SU-DHL-6 (cell line): ENCODE measurements at regions not wholly inside any gene's neighbourhood (a gene's known extent, or its start where the extent isn't known, plus 50 kb on each side); places are given as distances from the start of the nearest gene placed in this dataset.

Experiments
- H2AFZ ChIP-seq: fragments of 200-600 bp; sonication (generic); 2 replicates; pipeline ENCODE4 v1.6.1; 2014; ENCODE audit warnings: low read depth, mild to moderate bottlenecking, moderate library complexity, mixed read lengths, antibody characterized with exemption, low read length; ENCODE audit not compliant: severe bottlenecking
- H3F3A ChIP-seq: fragments of 200-600 bp; shearing (Covaris generic); 2 replicates; pipeline ENCODE4 v1.6.0; 2016; ENCODE audit warnings: antibody characterized with exemption, mild to moderate bottlenecking; ENCODE audit not compliant: insufficient read depth
- H3K27ac ChIP-seq: fragments of 200-600 bp; sonication (generic); 2 replicates; pipeline ENCODE4 v1.5.1; 2016; ENCODE audit warnings: low read depth, mild to moderate bottlenecking, low read length, moderate library complexity, mixed read lengths
- H3K27me3 ChIP-seq: fragments of 200-600 bp; sonication (generic), shearing (Covaris generic); 2 replicates; pipeline ENCODE4 v1.6.0; 2014; ENCODE audit warnings: mild to moderate bottlenecking, low read length
- H3K36me3 ChIP-seq: fragments of 200-600 bp; sonication (generic); 2 replicates; pipeline ENCODE4 v1.6.1; 2014; ENCODE audit warnings: mild to moderate bottlenecking, low read length, mixed read lengths
- H3K4me2 ChIP-seq: fragments of 300-600, 200-600 bp; shearing (Covaris generic), sonication (generic); 2 replicates; pipeline ENCODE4 v1.6.0; 2014; ENCODE audit warnings: low read length, low read depth, mild to moderate bottlenecking; ENCODE audit not compliant: poor library complexity, severe bottlenecking
- H3K4me3 ChIP-seq: fragments of 200-600 bp; sonication (generic); 2 replicates; pipeline ENCODE4 v1.5.1; 2014; ENCODE audit warnings: antibody characterized with exemption, low read length, mild to moderate bottlenecking, mixed read lengths; ENCODE audit not compliant: insufficient read depth, poor library complexity, severe bottlenecking
- H3K79me2 ChIP-seq: fragments of 200-600 bp; sonication (generic); 2 replicates; pipeline ENCODE4 v1.6.1; 2014; ENCODE audit warnings: mild to moderate bottlenecking, low read length, moderate library complexity; ENCODE audit not compliant: insufficient read depth
- H3K9ac ChIP-seq: fragments of 200-600 bp; sonication (generic); 2 replicates; pipeline ENCODE4 v1.7.0; 2014; ENCODE audit warnings: mild to moderate bottlenecking, low read length
- H3K9me2 ChIP-seq: fragments of 200-600 bp; sonication (generic); replicated peaks from 2 replicates; pipeline ENCODE4 v1.6.1; 2014; ENCODE audit warnings: low read length; ENCODE audit not compliant: insufficient read depth
- H3K9me3 ChIP-seq: fragments of 200-600 bp; sonication (generic); 2 replicates; pipeline ENCODE4 v1.6.1; 2014; ENCODE audit warnings: low read length, mixed read lengths; ENCODE audit not compliant: insufficient read depth
- H4K20me1 ChIP-seq: fragments of 200-600 bp; sonication (generic); 2 replicates; pipeline ENCODE4 v1.6.1; 2014; ENCODE audit warnings: low read depth, mild to moderate bottlenecking, antibody characterized with exemption, low read length, moderate library complexity, mixed read lengths
- CTCF ChIP-seq: fragments of 200-600 bp; sonication (generic); IDR thresholded peaks from one replicate; pipeline ENCODE4 v1.5.1; 2017; ENCODE audit warnings: antibody characterized with exemption, mild to moderate bottlenecking, low read length, moderate library complexity; ENCODE audit not compliant: insufficient read depth, poor library complexity, severe bottlenecking
- EZH2phosphoT487 ChIP-seq: fragments of 200-600 bp; sonication (generic), shearing (Covaris generic); conservative IDR thresholded peaks from 2 replicates; pipeline ENCODE4 v1.6.1; 2018; ENCODE audit warnings: mild to moderate bottlenecking, antibody characterized with exemption, low read length, moderate library complexity, mixed read lengths

DNA sequence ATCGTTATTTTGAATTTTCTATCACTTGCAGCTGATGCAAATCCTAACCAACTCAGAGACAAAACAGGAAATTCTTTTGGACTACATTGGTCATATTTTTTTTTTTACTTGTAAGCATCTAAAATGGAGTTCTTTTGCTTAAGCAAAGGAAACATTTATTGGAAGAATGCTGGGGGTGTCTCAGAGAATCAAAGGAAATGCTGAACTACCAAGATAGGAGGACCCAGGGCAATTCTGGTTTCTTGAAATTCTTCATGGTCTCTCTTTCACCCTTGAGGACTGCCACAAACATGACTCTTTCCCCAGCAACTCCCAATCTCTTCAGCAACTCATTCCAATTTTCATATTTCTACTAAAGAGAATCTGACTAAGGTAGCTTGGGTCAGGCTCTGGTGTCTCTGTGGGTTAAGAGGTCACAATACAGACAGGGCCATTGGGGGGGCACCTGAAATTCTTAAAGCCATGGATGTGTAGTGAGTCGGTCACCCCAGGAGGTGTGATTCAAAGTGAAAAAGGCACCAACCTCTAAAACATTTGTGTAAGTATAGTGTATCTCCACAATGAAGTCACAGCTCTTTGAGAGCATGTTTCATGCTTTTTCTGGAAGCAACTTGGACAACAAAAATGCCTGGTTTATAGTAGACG lies 171.1 kb upstream of the FGGY start:
- no peaks in the 10 kb centered on the region for H3K27me3 ChIP-seq
- TF ChIP-seq CTCF (no peak), EZH2phosphoT487 (no peak)
- H3K27ac ChIP-seq, result no peak overlapping the region
- H3K36me3 ChIP-seq, result no peaks in the 10 kb centered on the region
- H2AFZ ChIP-seq, result no peak overlapping the region
- H3K4me3 ChIP-seq, result no peak overlapping the region
- no peaks in the 10 kb centered on the region for H3K9me2 ChIP-seq
- no peaks in the 10 kb centered on the region for H3K9me3 ChIP-seq
- H4K20me1 ChIP-seq, result no peaks in the 10 kb centered on the region
- H3K4me2 ChIP-seq, result no peak overlapping the region
- H3F3A ChIP-seq, result no peaks in the 10 kb centered on the region
- H3K79me2 ChIP-seq, result no peaks in the 10 kb centered on the region
- H3K9ac ChIP-seq, result no peak overlapping the region

- no peak overlapping the region for H3K4me3 ChIP-seq
Measured at GRCh38 chr1:59126366-59126765, 170.5 kb upstream of the FGGY start.

DNA sequence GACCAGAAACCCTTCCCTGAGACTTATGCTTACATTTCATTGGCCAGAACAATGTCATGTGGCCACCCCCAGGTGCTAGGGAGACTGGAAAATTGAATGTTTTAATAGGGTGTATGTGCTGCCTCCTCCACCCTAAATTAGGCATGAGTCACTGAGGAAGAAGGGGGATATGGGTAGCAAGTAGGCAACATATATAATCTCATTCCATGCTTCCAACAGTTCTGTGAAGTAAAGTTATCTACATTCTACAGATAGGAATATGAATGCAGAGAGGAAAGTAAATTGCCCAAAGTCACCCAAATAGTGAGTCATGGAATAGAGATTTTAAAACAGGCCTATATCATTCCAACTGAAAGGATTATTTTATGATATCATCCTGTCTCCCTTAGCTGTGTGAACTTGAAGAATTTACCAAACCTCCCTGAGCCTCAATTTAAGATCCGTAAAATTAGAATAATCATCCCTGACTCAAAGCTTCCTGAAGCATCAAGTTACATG lies 168.6 kb upstream of the FGGY start:
- H3K79me2 ChIP-seq, result no peaks in the 10 kb centered on the region
- no peaks in the 10 kb centered on the region for H3F3A ChIP-seq
- no peaks in the 10 kb centered on the region for H3K36me3 ChIP-seq
- no peaks in the 10 kb centered on the region for H3K9me3 ChIP-seq
- no peak overlapping the region for H3K4me2 ChIP-seq
- H3K9ac ChIP-seq, result no peak overlapping the region
- H3K27me3 ChIP-seq, result no peaks in the 10 kb centered on the region
- no peak overlapping the region for H3K4me3 ChIP-seq
- H3K27ac ChIP-seq, result no peak overlapping the region
- H2AFZ ChIP-seq, result no peak overlapping the region
- no peaks in the 10 kb centered on the region for H3K9me2 ChIP-seq
- no peak for TF ChIP-seq CTCF
- no peaks in the 10 kb centered on the region for H4K20me1 ChIP-seq

More at GRCh38 chr1:59126366-59126765, 170.5 kb upstream of the FGGY start:
- Histone ChIP-seq H4K20me1 (no peaks in the 10 kb centered on the region), H3K9me3 (no peaks in the 10 kb centered on the region), H2AFZ (no peak overlapping the region), H3K36me3 (no peaks in the 10 kb centered on the region), H3K9me2 (no peaks in the 10 kb centered on the region), H3K4me2 (no peak overlapping the region), H3K27ac (no peak overlapping the region), H3K9ac (no peak overlapping the region), H3K79me2 (no peaks in the 10 kb centered on the region), H3F3A (no peaks in the 10 kb centered on the region), H3K27me3 (no peaks in the 10 kb centered on the region)
- TF ChIP-seq CTCF, result no peak
- TF ChIP-seq EZH2phosphoT487, result no peak
